C4-2B (cell line): ENCODE measurements at regions not wholly inside any gene's neighbourhood (a gene's known extent, or its start where the extent isn't known, plus 50 kb on each side); places are given as distances from the start of the nearest gene placed in this dataset.
"Not testable (repeated sequence)": the region's sequence is repeated elsewhere in the genome, so short reads cannot be mapped to it uniquely, and the experiment has no call there.

Source experiments
- ZFX ChIP-seq: fragments of 450-650 bp; IDR thresholded peaks from 2 replicates; pipeline ENCODE4 v1.6.1; 2017
- TF ChIP-seq, protein P1 (sequence below): fragments of 450-650 bp; conservative IDR thresholded peaks from 2 replicates; pipeline ENCODE4 v1.5.1; 2017; ENCODE audit warnings: mild to moderate bottlenecking

DNA sequence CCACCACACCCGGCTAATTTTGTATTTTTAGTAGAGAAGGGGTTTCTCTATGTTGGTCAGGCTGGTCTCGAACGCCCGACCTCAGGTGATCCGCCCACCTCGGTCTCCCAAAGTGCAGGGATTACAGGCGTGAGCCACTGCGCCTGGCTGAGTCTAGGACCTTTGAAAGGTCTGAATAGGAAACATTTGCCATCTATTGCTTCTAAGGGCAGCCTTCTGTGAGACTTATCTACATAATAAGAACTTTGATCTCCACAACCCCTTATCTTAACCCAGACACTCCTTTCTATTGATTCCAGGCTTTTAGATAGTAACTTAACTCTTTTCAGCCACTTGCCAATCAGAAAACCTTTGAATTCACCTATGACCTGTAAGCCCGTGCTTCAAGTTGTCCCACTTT lies 112.0 kb upstream of the NPY start:
- TF ChIP-seq, protein P1, sequence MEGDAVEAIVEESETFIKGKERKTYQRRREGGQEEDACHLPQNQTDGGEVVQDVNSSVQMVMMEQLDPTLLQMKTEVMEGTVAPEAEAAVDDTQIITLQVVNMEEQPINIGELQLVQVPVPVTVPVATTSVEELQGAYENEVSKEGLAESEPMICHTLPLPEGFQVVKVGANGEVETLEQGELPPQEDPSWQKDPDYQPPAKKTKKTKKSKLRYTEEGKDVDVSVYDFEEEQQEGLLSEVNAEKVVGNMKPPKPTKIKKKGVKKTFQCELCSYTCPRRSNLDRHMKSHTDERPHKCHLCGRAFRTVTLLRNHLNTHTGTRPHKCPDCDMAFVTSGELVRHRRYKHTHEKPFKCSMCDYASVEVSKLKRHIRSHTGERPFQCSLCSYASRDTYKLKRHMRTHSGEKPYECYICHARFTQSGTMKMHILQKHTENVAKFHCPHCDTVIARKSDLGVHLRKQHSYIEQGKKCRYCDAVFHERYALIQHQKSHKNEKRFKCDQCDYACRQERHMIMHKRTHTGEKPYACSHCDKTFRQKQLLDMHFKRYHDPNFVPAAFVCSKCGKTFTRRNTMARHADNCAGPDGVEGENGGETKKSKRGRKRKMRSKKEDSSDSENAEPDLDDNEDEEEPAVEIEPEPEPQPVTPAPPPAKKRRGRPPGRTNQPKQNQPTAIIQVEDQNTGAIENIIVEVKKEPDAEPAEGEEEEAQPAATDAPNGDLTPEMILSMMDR, result not testable (repeated sequence)
- TF ChIP-seq ZFX, result not testable (repeated sequence)
